ENCODE measurements at regions not wholly inside any gene's neighbourhood (a gene's known extent, or its start where the extent isn't known, plus 50 kb on each side); places are given as distances from the start of the nearest gene placed in this dataset.

GRCh38 chr13:60838581-60838980 lies 441.6 kb downstream of the TDRD3 start:
- no peak for TF ChIP-seq EZH2 (IDR thresholded peaks at IDR 0.05; ENCODE audit: low read depth)
- TF ChIP-seq, protein P1, sequence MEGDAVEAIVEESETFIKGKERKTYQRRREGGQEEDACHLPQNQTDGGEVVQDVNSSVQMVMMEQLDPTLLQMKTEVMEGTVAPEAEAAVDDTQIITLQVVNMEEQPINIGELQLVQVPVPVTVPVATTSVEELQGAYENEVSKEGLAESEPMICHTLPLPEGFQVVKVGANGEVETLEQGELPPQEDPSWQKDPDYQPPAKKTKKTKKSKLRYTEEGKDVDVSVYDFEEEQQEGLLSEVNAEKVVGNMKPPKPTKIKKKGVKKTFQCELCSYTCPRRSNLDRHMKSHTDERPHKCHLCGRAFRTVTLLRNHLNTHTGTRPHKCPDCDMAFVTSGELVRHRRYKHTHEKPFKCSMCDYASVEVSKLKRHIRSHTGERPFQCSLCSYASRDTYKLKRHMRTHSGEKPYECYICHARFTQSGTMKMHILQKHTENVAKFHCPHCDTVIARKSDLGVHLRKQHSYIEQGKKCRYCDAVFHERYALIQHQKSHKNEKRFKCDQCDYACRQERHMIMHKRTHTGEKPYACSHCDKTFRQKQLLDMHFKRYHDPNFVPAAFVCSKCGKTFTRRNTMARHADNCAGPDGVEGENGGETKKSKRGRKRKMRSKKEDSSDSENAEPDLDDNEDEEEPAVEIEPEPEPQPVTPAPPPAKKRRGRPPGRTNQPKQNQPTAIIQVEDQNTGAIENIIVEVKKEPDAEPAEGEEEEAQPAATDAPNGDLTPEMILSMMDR (conservative IDR thresholded peaks at IDR 0.05), result no peak
